ENCODE measurements at regions not wholly inside any gene's neighbourhood (a gene's known extent, or its start where the extent isn't known, plus 50 kb on each side); places are given as distances from the start of the nearest gene placed in this dataset.

GRCh38 chr10:8262317-8262716, 207.8 kb downstream of the GATA3 start:
- H3K4me2 ChIP-seq, result no peak overlapping the region
- no peaks in the 10 kb centered on the region for H3K4me1 ChIP-seq (ENCODE audit: insufficient read depth)
- no peak overlapping the region for H3K27ac ChIP-seq
- H4K20me1 ChIP-seq (ENCODE audit: insufficient read depth, poor library complexity, severe bottlenecking), result no peaks in the 10 kb centered on the region
- H3K9me3 ChIP-seq (ENCODE audit: low read depth), result no peaks in the 10 kb centered on the region
- H3K4me3 ChIP-seq, result no peak overlapping the region
- TF ChIP-seq EZH2 (IDR thresholded peaks at IDR 0.05; ENCODE audit: borderline replicate concordance) (no peak), EZH2phosphoT487 (IDR thresholded peaks at IDR 0.05; ENCODE audit: low read depth, severe bottlenecking, unreplicated experiment) (no peak)
- TF ChIP-seq, protein P1, sequence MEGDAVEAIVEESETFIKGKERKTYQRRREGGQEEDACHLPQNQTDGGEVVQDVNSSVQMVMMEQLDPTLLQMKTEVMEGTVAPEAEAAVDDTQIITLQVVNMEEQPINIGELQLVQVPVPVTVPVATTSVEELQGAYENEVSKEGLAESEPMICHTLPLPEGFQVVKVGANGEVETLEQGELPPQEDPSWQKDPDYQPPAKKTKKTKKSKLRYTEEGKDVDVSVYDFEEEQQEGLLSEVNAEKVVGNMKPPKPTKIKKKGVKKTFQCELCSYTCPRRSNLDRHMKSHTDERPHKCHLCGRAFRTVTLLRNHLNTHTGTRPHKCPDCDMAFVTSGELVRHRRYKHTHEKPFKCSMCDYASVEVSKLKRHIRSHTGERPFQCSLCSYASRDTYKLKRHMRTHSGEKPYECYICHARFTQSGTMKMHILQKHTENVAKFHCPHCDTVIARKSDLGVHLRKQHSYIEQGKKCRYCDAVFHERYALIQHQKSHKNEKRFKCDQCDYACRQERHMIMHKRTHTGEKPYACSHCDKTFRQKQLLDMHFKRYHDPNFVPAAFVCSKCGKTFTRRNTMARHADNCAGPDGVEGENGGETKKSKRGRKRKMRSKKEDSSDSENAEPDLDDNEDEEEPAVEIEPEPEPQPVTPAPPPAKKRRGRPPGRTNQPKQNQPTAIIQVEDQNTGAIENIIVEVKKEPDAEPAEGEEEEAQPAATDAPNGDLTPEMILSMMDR (IDR thresholded peaks at IDR 0.05; ENCODE audit: poor library complexity), result no peak
- no peak overlapping the region for H2AFZ ChIP-seq
- 95% methylated on average over 4 of the region's 4 CpGs for WGBS (ENCODE audit: low lambda C conversion rate, missing lambda C conversion rate)
- H3K36me3 ChIP-seq (replicated peaks; ENCODE audit: insufficient read depth, low read depth), result no peaks in the 10 kb centered on the region
- no peaks in the 10 kb centered on the region for H3K9me2 ChIP-seq (replicated peaks; ENCODE audit: insufficient read depth)
- no peak for DNase-seq (ENCODE audit: low spot score)
- no peaks in the 10 kb centered on the region for H3K27me3 ChIP-seq
- no peaks in the 10 kb centered on the region for H3K79me2 ChIP-seq

DNA sequence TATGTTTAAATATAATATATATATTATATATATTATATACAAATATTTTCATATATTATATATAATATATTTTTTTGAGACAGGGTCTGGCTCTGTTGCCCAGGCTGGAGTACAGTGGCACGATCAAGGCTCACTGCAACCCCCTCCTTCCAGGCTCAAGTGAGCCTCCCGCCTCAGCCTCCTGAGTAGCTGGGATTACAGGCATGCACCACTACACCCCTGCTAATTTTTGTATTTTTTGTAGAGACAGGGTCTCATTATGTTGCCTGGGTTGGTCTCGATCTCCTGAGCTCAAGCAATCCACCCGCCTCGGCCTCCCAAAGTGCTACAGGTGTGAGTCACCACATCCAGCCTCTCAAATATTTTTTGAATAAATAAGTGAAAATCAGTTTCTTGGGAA, 215.5 kb downstream of the GATA3 start:
- Histone ChIP-seq H3K4me2 (no peak overlapping the region), H3K9me3 (ENCODE audit: low read depth) (no peaks in the 10 kb centered on the region), H3K4me1 (ENCODE audit: insufficient read depth) (no peaks in the 10 kb centered on the region), H4K20me1 (ENCODE audit: insufficient read depth, poor library complexity, severe bottlenecking) (no peaks in the 10 kb centered on the region), H3K27me3 (no peaks in the 10 kb centered on the region), H3K79me2 (no peaks in the 10 kb centered on the region), H2AFZ (no peak overlapping the region), H3K36me3 (replicated peaks; ENCODE audit: insufficient read depth, low read depth) (no peaks in the 10 kb centered on the region), H3K4me3 (no peak overlapping the region), H3K27ac (no peak overlapping the region), H3K9me2 (replicated peaks; ENCODE audit: insufficient read depth) (no peaks in the 10 kb centered on the region)
- TF ChIP-seq EZH2phosphoT487 (IDR thresholded peaks at IDR 0.05; ENCODE audit: low read depth, severe bottlenecking, unreplicated experiment), result no peak
- TF ChIP-seq, protein P1 (IDR thresholded peaks at IDR 0.05; ENCODE audit: poor library complexity), result no peak
- TF ChIP-seq EZH2 (IDR thresholded peaks at IDR 0.05; ENCODE audit: borderline replicate concordance), result no peak
- WGBS (ENCODE audit: low lambda C conversion rate, missing lambda C conversion rate), result 96% methylated on average over 5 of the region's 5 CpGs
- DNase-seq (ENCODE audit: low spot score), result no peak

- Histone ChIP-seq H3K27ac (no peak overlapping the region), H3K9me2 (replicated peaks; ENCODE audit: insufficient read depth) (no peaks in the 10 kb centered on the region), H2AFZ (no peak overlapping the region), H4K20me1 (ENCODE audit: insufficient read depth, poor library complexity, severe bottlenecking) (no peaks in the 10 kb centered on the region), H3K4me2 (no peak overlapping the region), H3K27me3 (no peaks in the 10 kb centered on the region), H3K79me2 (no peaks in the 10 kb centered on the region), H3K36me3 (replicated peaks; ENCODE audit: insufficient read depth, low read depth) (no peaks in the 10 kb centered on the region), H3K4me3 (no peak overlapping the region), H3K9me3 (ENCODE audit: low read depth) (no peaks in the 10 kb centered on the region), H3K4me1 (ENCODE audit: insufficient read depth) (no peaks in the 10 kb centered on the region)
- no peak for TF ChIP-seq EZH2phosphoT487 (IDR thresholded peaks at IDR 0.05; ENCODE audit: low read depth, severe bottlenecking, unreplicated experiment)
- TF ChIP-seq, protein P1 (IDR thresholded peaks at IDR 0.05; ENCODE audit: poor library complexity), result no peak
- TF ChIP-seq EZH2 (IDR thresholded peaks at IDR 0.05; ENCODE audit: borderline replicate concordance), result no peak
- no peak for DNase-seq (ENCODE audit: low spot score)
- WGBS (ENCODE audit: low lambda C conversion rate, missing lambda C conversion rate), result 76% methylated on average over 10 of the region's 10 CpGs
Measured at GRCh38 chr10:8272794-8273425, 218.4 kb downstream of the GATA3 start.
